Pancreas (tissue), 10 donors: ENCODE measurements at regions not wholly inside any gene's neighbourhood (a gene's known extent, or its start where the extent isn't known, plus 50 kb on each side); places are given as distances from the start of the nearest gene placed in this dataset.
"Not testable (repeated sequence)": the region's sequence is repeated elsewhere in the genome, so short reads cannot be mapped to it uniquely, and the experiment has no call there.

Experiments used
- ATAC-seq, 4 donors: fragments of 200-7000 bp; cut with Tn5 transposase; one replicate each; pipeline versions ENCODE4 v1.8.0 to v1.9.1; 2020; ENCODE audit warnings: mild to moderate bottlenecking in 4 of 4, moderate library complexity in 4 of 4
- DNase-seq, 6 donors: peaks; one replicate each; pipeline ENCODE4 v3.0.0-alpha.2; 2020
- FAIRE-seq: peaks from 2 replicates; lab custom pipeline; 2012; peaks lifted over from hg19 to GRCh38; lab: Jason Lieb, UNC
- H3K27ac ChIP-seq, 4 donors: fragments of 200-600 bp; sonication (generic); 1 replicate in 3 of 4; 2 replicates in 1 of 4; pipeline versions ENCODE4 v1.5.0 to v1.8.0; 2020
- H3K27me3 ChIP-seq, 4 donors: fragments of 200-600 bp; one replicate each; pipeline ENCODE4 v1.8.0; 2021
- H3K36me3 ChIP-seq, 3 donors: fragments of 200-600 bp; sonication (generic) in 1 of 3; one replicate each; pipeline versions ENCODE4 v1.5.0 to v1.8.0; 2020 to 2021
- H3K4me1 ChIP-seq, 3 donors: fragments of 200-600 bp; one replicate each; pipeline ENCODE4 v1.8.0; 2021
- H3K4me3 ChIP-seq, 4 donors: fragments of 200-600 bp; sonication (generic) in 2 of 4; one replicate each; pipeline versions ENCODE4 v1.5.0 to v1.8.0; 2020 to 2021
- H3K9me3 ChIP-seq, 4 donors: fragments of 200-600 bp; one replicate each; pipeline ENCODE4 v1.8.0; 2021
- CTCF ChIP-seq, 4 donors: fragments of 200-600 bp; sonication (generic) in 3 of 4; IDR thresholded peaks; one replicate each; pipeline versions ENCODE4 v1.5.0 to v1.8.0; 2021; ENCODE audit warnings: antibody characterized with exemption in 4 of 4
- WGBS, 2 donors: extraction: QIAGEN DNeasy Blood & Tissue Kit; methylation state at CpG; one replicate each; pipeline ENCODE4 v1.1.7; 2013; 5-methylcytosine and 5-hydroxymethylcytosine counted together
- intact Hi-C, 3 donors: fragments of 100-400 bp; cut with DNase I; formaldehyde crosslinking; loops; one replicate each; pipeline versions ENCODE4 v1.11.1 to v1.14.2; 2022
- donor health status: healthy with polysubstance abuse.
- donor health status: DM: no; HTN: no; CAD: no; lungs with moderate emphysema.
- donor health status: DM: no; HTN: no; CAD: no.
- donor health status: control.
- donor health status: control.
- donor health status: Bipolar disorder and iron deficiency.
- donor health status: DM: yes; HTN: yes; CAD: no.
- donor health status: DM: no; HTN: no; CAD: no.
- donor health status: DM: no; HTN: no; CAD: no.
- donor health status: DM: yes; HTN: yes; CAD: no.

GRCh38 chr21:20272791-20273362, 725.3 kb upstream of the NCAM2 start:
- FAIRE-seq (no peak), ATAC-seq (no peak), DNase-seq (no peak)
- no peak for TF ChIP-seq CTCF (IDR thresholded peaks at IDR 0.05)
- H3K4me1 ChIP-seq: no peaks in the 10 kb centered on the region
- no peak overlapping the region for H3K27ac ChIP-seq
- H3K36me3 ChIP-seq: no peaks in the 10 kb centered on the region
- no peaks in the 10 kb centered on the region for H3K27me3 ChIP-seq
- H3K4me3 ChIP-seq: no peak overlapping the region
- 47 to 59% methylated on average over 5 of the region's 5 CpGs for WGBS, 2 donors
- intact Hi-C loops: no loop called here
- H3K9me3 ChIP-seq: no peaks in the 10 kb centered on the region

GRCh38 chr21:20276377-20276776, 721.8 kb upstream of the NCAM2 start:
- Histone ChIP-seq H3K27me3 (no peaks in the 10 kb centered on the region), H3K27ac (no peak overlapping the region), H3K4me3 (no peak overlapping the region), H3K4me1 (no peaks in the 10 kb centered on the region), H3K36me3 (no peaks in the 10 kb centered on the region), H3K9me3 (no peaks in the 10 kb centered on the region)
- no peak for ATAC-seq
- no peak for DNase-seq
- TF ChIP-seq CTCF (IDR thresholded peaks at IDR 0.05): no peak
- intact Hi-C loops: no loop called here
- FAIRE-seq: no peak

- ATAC-seq: no peak
- no peak for DNase-seq
- Histone ChIP-seq H3K4me1 (no peaks in the 10 kb centered on the region), H3K27me3 (no peaks in the 10 kb centered on the region), H3K9me3 (no peaks in the 10 kb centered on the region), H3K27ac (no peak overlapping the region), H3K36me3 (no peaks in the 10 kb centered on the region), H3K4me3 (no peak overlapping the region)
- intact Hi-C loops: no loop called here
- TF ChIP-seq CTCF (IDR thresholded peaks at IDR 0.05): no peak
- FAIRE-seq: no peak
- WGBS, 2 donors: 90 to 94% methylated on average over 1 of the region's 1 CpG
These were observed 721.3 kb upstream of the NCAM2 start for GRCh38 chr21:20276954-20277353.

GRCh38 chr21:20283836-20284235, 714.4 kb upstream of the NCAM2 start:
- no peak for TF ChIP-seq CTCF (IDR thresholded peaks at IDR 0.05)
- no peak for DNase-seq
- Histone ChIP-seq H3K27ac (no peak overlapping the region), H3K9me3 (no peaks in the 10 kb centered on the region), H3K27me3 (no peaks in the 10 kb centered on the region), H3K4me1 (no peaks in the 10 kb centered on the region), H3K36me3 (no peaks in the 10 kb centered on the region), H3K4me3 (no peak overlapping the region)
- FAIRE-seq: no peak
- intact Hi-C loops: no loop called here
- ATAC-seq: no peak
- 56 to 74% methylated on average over 1 of the region's 1 CpG for WGBS, 2 donors

DNA sequence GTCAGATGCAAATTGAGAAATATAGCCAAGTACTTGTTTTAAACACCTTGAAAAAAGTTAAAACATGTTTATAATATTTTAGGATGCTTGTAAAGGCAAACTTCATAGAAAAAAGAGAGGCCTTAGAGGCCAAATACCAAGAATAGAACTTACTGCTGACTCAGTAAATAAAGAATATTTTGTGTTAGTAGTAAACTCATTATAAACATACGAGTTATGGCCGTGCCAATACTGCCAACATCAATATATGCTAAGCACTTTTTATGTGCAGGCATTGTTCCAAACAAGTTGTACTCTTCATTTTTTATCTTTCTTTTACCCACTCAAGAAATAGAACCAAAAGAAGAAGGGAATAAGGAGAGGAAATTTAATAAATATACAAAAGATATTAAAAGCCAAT, 705.9 kb upstream of the NCAM2 start:
- Histone ChIP-seq H3K4me1 (no peaks in the 10 kb centered on the region), H3K36me3 (no peaks in the 10 kb centered on the region), H3K27ac (no peak overlapping the region), H3K27me3 (no peaks in the 10 kb centered on the region), H3K9me3 (no peaks in the 10 kb centered on the region), H3K4me3 (no peak overlapping the region)
- ATAC-seq (no peak), DNase-seq (no peak), FAIRE-seq (no peak)
- intact Hi-C loops: no loop called here
- no peak for TF ChIP-seq CTCF (IDR thresholded peaks at IDR 0.05)
- 59 to 73% methylated on average over 2 of the region's 2 CpGs for WGBS, 2 donors

GRCh38 chr21:20292854-20293253, 705.4 kb upstream of the NCAM2 start:
- FAIRE-seq, H3K27ac ChIP-seq, intact Hi-C loops: not testable (repeated sequence)

More at GRCh38 chr21:20292854-20293253, 705.4 kb upstream of the NCAM2 start:
- not testable (repeated sequence) for H3K36me3 ChIP-seq, H3K9me3 ChIP-seq, H3K27me3 ChIP-seq, H3K4me3 ChIP-seq, H3K4me1 ChIP-seq, DNase-seq, ATAC-seq
- 67 to 80% methylated on average over 5 of the region's 5 CpGs for WGBS, 2 donors
